Central memory CD8-positive, alpha-beta T cell (primary cell): ENCODE measurements at regions not wholly inside any gene's neighbourhood (a gene's known extent, or its start where the extent isn't known, plus 50 kb on each side); places are given as distances from the start of the nearest gene placed in this dataset.

Experiments used
- ATAC-seq: fragments of 150-1000 bp; cut with Tn5 transposase; replicated peaks from 2 replicates; pipeline ENCODE4 v1.10.0; 2022; ENCODE audit warnings: mild to moderate bottlenecking, moderate FRiP score, moderate number of reproducible peaks; ENCODE audit not compliant: poor library complexity, severe bottlenecking; ENCODE audit errors: extremely low read depth
- DNase-seq, 2 donors: peaks; one replicate each; pipeline ENCODE4 v3.0.0; 2021; ENCODE audit warnings: low spot score in 2 of 2
- H3K27ac Mint-ChIP-seq: one replicate; pipeline ENCODE4 v1.8.0; 2022; ENCODE audit warnings: low read depth, mild to moderate bottlenecking, moderate library complexity, mixed read lengths
- H3K27me3 Mint-ChIP-seq: one replicate; pipeline ENCODE4 v1.8.0; 2022; ENCODE audit warnings: mixed read lengths
- H3K36me3 Mint-ChIP-seq: one replicate; pipeline ENCODE4 v1.8.0; 2022; ENCODE audit warnings: mild to moderate bottlenecking, moderate library complexity, mixed read lengths; ENCODE audit not compliant: insufficient read depth
- H3K4me1 Mint-ChIP-seq: one replicate; pipeline ENCODE4 v1.8.0; 2022; ENCODE audit warnings: mixed read lengths
- H3K4me3 Mint-ChIP-seq: one replicate; pipeline ENCODE4 v1.8.0; 2022; ENCODE audit warnings: mild to moderate bottlenecking, moderate library complexity, mixed read lengths
- H3K9me3 Mint-ChIP-seq: one replicate; pipeline ENCODE4 v1.8.0; 2022; ENCODE audit warnings: mixed read lengths

GRCh38 chr9:129379886-129380285 is 201.8 kb upstream of the IER5L start:
- Mint-ChIP-seq H3K4me1 (no peaks in the 10 kb centered on the region), H3K27ac (no peak overlapping the region), H3K4me3 (no peak overlapping the region), H3K27me3 (no peaks in the 10 kb centered on the region), H3K9me3 (no peaks in the 10 kb centered on the region), H3K36me3 (peaks cover 5% of the 10 kb centered on the region)
- ATAC-seq (no peak), DNase-seq (no peak)

- Mint-ChIP-seq H3K27ac (no peak overlapping the region), H3K36me3 (peaks cover 5% of the 10 kb centered on the region), H3K4me3 (no peak overlapping the region), H3K4me1 (no peaks in the 10 kb centered on the region), H3K27me3 (no peaks in the 10 kb centered on the region), H3K9me3 (no peaks in the 10 kb centered on the region)
- DNase-seq (no peak), ATAC-seq (no peak)
Measured at GRCh38 chr9:129379181-129379836, 201.2 kb upstream of the IER5L start.

- H3K4me1 Mint-ChIP-seq: no peaks in the 10 kb centered on the region
- H3K4me3 Mint-ChIP-seq: no peak overlapping the region
- no peaks in the 10 kb centered on the region for H3K36me3 Mint-ChIP-seq
- no peak for ATAC-seq
- DNase-seq: no peak
- no peak overlapping the region for H3K27ac Mint-ChIP-seq
- no peaks in the 10 kb centered on the region for H3K27me3 Mint-ChIP-seq
- H3K9me3 Mint-ChIP-seq: no peaks in the 10 kb centered on the region
Measured at GRCh38 chr9:129377931-129378661, 200.0 kb upstream of the IER5L start.

- no peak overlapping the region for H3K27ac Mint-ChIP-seq
- no peaks in the 10 kb centered on the region for H3K36me3 Mint-ChIP-seq
- ATAC-seq (no peak), DNase-seq (no peak)
- H3K4me3 Mint-ChIP-seq: no peak overlapping the region
- no peaks in the 10 kb centered on the region for H3K9me3 Mint-ChIP-seq
- H3K27me3 Mint-ChIP-seq: no peaks in the 10 kb centered on the region
- H3K4me1 Mint-ChIP-seq: no peaks in the 10 kb centered on the region
Measured at GRCh38 chr9:129377181-129377580, 199.1 kb upstream of the IER5L start.

GRCh38 chr9:129375845-129376244 is 197.8 kb upstream of the IER5L start:
- no peak overlapping the region for H3K27ac Mint-ChIP-seq
- H3K4me3 Mint-ChIP-seq: no peak overlapping the region

DNA sequence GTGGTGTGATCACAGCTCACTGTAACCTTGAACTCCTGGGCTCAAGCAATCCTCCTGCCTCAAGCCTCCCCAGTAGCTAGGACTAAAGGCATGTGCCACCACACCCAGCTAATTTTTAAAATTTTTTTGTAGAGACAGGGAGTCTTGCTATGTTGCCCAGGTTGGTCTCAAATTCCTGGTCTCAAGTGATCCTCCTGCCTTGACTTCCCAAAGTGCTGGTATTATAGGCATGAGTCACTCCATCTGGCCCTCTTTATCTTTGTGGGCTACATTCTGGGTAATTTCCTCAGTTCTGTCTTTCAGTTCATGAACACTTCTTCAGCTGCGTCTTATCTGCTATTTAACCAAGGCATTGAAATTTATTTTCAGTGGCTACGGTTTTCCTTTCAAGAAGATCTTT is 196.6 kb upstream of the IER5L start:
- Mint-ChIP-seq H3K4me3 (no peak overlapping the region), H3K4me1 (no peaks in the 10 kb centered on the region), H3K9me3 (no peaks in the 10 kb centered on the region), H3K27me3 (no peaks in the 10 kb centered on the region), H3K27ac (no peak overlapping the region), H3K36me3 (no peaks in the 10 kb centered on the region)
- DNase-seq (no peak), ATAC-seq (no peak)

More at GRCh38 chr9:129375845-129376244, 197.8 kb upstream of the IER5L start:
- no peaks in the 10 kb centered on the region for H3K9me3 Mint-ChIP-seq
- ATAC-seq: no peak
- H3K4me1 Mint-ChIP-seq: no peaks in the 10 kb centered on the region
- no peak for DNase-seq
- H3K27me3 Mint-ChIP-seq: no peaks in the 10 kb centered on the region
- no peaks in the 10 kb centered on the region for H3K36me3 Mint-ChIP-seq

GRCh38 chr9:129374231-129374630 is 196.2 kb upstream of the IER5L start:
- no peak for ATAC-seq

GRCh38 chr9:129373361-129373760 is 195.3 kb upstream of the IER5L start:
- Mint-ChIP-seq H3K9me3 (no peaks in the 10 kb centered on the region), H3K27me3 (no peaks in the 10 kb centered on the region), H3K36me3 (no peaks in the 10 kb centered on the region), H3K4me1 (no peaks in the 10 kb centered on the region), H3K4me3 (no peak overlapping the region), H3K27ac (no peak overlapping the region)
- no peak for ATAC-seq
- no peak for DNase-seq

More at GRCh38 chr9:129374231-129374630, 196.2 kb upstream of the IER5L start:
- H3K4me3 Mint-ChIP-seq: no peak overlapping the region
- no peaks in the 10 kb centered on the region for H3K4me1 Mint-ChIP-seq
- no peaks in the 10 kb centered on the region for H3K36me3 Mint-ChIP-seq
- H3K27me3 Mint-ChIP-seq: no peaks in the 10 kb centered on the region
- no peak for DNase-seq
- H3K9me3 Mint-ChIP-seq: no peaks in the 10 kb centered on the region
- H3K27ac Mint-ChIP-seq: no peak overlapping the region

DNA sequence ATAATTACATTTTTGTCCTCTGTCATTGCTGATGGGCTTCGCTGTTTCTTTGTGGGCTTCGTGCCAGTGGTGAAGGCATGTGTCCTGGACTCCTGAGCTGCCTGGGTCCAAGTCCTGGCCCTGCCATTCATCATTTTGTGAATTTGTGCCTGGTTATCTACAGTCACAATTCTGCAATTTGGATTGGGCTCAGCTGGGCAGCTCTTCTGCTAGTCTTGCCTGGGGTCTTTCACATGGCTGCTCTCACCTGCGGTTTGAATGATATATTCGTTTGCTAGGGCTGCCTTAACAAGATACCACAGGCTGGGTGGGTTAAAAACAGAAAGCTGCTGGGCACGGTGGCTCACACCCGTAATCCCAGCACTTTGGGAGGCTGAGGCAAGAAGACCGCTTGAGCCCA is 192.7 kb upstream of the IER5L start:
- H3K4me1 Mint-ChIP-seq: no peaks in the 10 kb centered on the region
- no peaks in the 10 kb centered on the region for H3K9me3 Mint-ChIP-seq
- no peak for ATAC-seq
- H3K36me3 Mint-ChIP-seq: no peaks in the 10 kb centered on the region
- no peak overlapping the region for H3K27ac Mint-ChIP-seq
- H3K4me3 Mint-ChIP-seq: no peak overlapping the region
- H3K27me3 Mint-ChIP-seq: no peaks in the 10 kb centered on the region
- no peak for DNase-seq

GRCh38 chr9:129368444-129368978 is 190.4 kb upstream of the IER5L start:
- Mint-ChIP-seq H3K9me3 (no peaks in the 10 kb centered on the region), H3K27ac (no peak overlapping the region), H3K27me3 (no peaks in the 10 kb centered on the region), H3K4me3 (no peak overlapping the region), H3K36me3 (no peaks in the 10 kb centered on the region), H3K4me1 (no peaks in the 10 kb centered on the region)
- ATAC-seq (no peak), DNase-seq (no peak)

DNA sequence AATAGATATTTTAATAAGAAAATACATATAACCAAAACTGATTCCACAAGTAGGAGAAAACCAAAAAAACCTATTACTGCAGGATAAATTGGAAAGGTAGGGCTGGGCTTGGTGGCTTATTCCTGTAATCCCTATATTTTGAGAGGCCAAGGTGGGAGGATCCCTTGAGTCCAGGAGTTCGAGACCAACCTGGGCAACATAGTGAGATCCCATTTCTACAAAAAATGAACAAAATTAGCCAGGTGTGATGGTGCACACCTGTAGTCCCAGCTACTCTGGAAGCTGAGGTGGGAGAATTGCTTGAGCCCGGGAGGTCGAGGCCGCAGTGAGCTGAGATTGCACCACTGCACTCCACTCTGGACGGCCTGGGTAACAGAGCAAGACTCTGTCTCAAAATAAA is 189.2 kb upstream of the IER5L start:
- peaks cover 1% of the 10 kb centered on the region for H3K4me1 Mint-ChIP-seq
- H3K27ac Mint-ChIP-seq: no peak overlapping the region
- no peaks in the 10 kb centered on the region for H3K9me3 Mint-ChIP-seq
- ATAC-seq: no peak
- H3K4me3 Mint-ChIP-seq: no peak overlapping the region
- H3K36me3 Mint-ChIP-seq: no peaks in the 10 kb centered on the region
- DNase-seq: no peak
- H3K27me3 Mint-ChIP-seq: peaks cover 3% of the 10 kb centered on the region

DNA sequence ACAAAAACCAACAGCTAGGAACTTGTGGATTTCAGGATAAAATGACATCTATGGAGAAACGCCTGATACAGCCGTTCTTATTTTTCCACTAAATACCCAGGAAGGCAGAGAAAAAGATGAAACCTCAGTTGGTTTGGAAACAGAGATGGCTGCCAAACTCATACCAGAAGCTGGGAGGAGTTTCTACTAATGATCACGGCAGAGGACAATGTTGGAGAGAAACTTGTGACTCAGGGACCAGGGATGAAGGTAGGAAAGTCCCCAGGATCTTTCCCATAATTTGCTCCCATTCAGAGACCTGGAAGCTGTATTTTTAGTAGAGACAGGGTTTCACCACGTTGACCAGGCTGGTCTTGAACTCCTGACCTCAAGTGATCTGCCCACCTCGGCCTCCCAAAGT is 187.1 kb upstream of the IER5L start:
- ATAC-seq: no peak
- Mint-ChIP-seq H3K9me3 (no peaks in the 10 kb centered on the region), H3K36me3 (no peaks in the 10 kb centered on the region), H3K27me3 (peaks cover 9% of the 10 kb centered on the region), H3K4me1 (peaks cover 4% of the 10 kb centered on the region), H3K27ac (no peak overlapping the region), H3K4me3 (no peak overlapping the region)
- DNase-seq: no peak

DNA sequence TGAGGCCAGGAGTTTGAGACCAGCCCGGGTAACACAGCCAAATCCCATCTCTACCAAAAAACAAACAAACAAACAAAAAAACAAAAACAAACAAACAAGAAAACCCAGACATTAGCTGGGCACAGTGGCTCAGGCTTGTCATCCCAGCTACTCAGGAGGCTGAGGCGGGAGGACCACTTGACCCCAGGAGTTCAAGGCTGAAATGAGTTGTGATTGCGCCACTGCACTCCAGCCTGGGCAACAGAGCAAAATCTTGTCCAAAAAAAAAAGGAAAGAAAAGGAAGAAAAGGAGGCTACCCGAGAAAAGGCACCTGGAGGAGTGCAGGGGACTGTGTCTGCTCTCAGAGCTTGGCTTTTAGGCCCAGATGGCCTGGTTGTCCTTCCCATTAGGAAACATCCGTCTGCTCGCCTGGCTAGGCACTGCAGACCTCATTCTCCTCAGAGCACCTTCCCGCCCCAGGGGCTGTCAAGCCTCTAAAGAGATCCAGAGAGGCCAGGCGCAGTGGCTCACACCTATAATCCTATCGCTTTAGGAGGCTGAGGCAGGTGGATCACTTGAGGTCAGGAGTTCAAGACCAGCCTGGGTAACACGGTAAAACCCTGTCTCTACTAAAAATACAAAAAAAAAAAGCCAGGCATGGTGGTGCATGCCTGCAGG is 185.3 kb upstream of the IER5L start:
- Mint-ChIP-seq H3K4me3 (no peak overlapping the region), H3K36me3 (no peaks in the 10 kb centered on the region), H3K9me3 (no peaks in the 10 kb centered on the region), H3K4me1 (peaks cover 13% of the 10 kb centered on the region), H3K27ac (no peak overlapping the region), H3K27me3 (peaks cover 21% of the 10 kb centered on the region)
- DNase-seq: no peak
- no peak for ATAC-seq
